ENCODE measurements at regions not wholly inside any gene's neighbourhood (a gene's known extent, or its start where the extent isn't known, plus 50 kb on each side); places are given as distances from the start of the nearest gene placed in this dataset.
"Not testable (repeated sequence)": the region's sequence is repeated elsewhere in the genome, so short reads cannot be mapped to it uniquely, and the experiment has no call there.

DNA sequence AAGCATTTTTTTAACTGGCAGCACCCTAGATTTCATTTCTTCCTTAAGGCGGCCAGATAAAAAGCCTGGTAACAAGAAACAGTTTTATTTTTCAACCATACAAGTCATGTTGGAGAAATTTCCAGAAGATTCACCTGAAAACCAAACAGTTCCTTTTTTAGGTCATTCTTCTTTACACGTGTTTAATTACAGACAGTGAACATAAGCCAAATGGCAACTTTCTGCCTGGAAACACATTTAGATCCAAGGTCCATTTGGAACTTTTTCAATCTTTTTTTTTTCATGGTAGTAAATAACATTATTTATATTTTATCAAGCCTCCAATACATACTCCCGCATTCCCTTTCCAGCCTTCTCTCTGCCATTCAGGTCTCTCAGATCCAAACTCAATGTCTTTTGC, 886.1 kb upstream of the MIR17HG start:
- Mint-ChIP-seq H3K4me3 (no peak overlapping the region), H3K27ac (no peak overlapping the region), H3K9me3 (no peaks in the 10 kb centered on the region), H3K36me3 (ENCODE audit: low read depth) (no peaks in the 10 kb centered on the region), H3K4me1 (no peaks in the 10 kb centered on the region), H3K27me3 (ENCODE audit: low read depth, poor library complexity) (no peaks in the 10 kb centered on the region)
- TF ChIP-seq, protein P1, sequence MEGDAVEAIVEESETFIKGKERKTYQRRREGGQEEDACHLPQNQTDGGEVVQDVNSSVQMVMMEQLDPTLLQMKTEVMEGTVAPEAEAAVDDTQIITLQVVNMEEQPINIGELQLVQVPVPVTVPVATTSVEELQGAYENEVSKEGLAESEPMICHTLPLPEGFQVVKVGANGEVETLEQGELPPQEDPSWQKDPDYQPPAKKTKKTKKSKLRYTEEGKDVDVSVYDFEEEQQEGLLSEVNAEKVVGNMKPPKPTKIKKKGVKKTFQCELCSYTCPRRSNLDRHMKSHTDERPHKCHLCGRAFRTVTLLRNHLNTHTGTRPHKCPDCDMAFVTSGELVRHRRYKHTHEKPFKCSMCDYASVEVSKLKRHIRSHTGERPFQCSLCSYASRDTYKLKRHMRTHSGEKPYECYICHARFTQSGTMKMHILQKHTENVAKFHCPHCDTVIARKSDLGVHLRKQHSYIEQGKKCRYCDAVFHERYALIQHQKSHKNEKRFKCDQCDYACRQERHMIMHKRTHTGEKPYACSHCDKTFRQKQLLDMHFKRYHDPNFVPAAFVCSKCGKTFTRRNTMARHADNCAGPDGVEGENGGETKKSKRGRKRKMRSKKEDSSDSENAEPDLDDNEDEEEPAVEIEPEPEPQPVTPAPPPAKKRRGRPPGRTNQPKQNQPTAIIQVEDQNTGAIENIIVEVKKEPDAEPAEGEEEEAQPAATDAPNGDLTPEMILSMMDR (IDR thresholded peaks at IDR 0.05), result no peak
- DNase-seq, result no peak

DNA sequence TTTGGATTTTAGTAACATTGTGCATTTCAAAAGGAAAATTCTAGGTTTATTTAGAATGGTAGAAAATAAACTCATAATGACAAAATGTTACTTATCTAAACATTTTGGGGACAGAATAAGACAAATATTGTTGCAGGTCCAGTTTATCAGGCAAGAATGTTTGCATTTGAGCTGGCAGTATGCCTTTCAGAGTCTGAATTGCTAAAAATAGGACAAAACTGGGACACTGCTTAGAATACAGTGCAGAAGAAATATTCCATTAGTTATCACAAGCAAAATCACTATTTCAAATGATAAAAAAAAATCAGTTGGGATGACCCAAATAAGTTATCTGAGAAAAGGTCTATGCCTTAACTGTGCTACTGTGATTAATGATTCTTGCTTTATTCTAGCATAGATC, 870.3 kb upstream of the MIR17HG start:
- no peaks in the 10 kb centered on the region for H3K4me1 Mint-ChIP-seq
- no peak overlapping the region for H3K27ac Mint-ChIP-seq
- peaks cover 3% of the 10 kb centered on the region for H3K9me3 Mint-ChIP-seq
- no peak for DNase-seq
- TF ChIP-seq, protein P1 (IDR thresholded peaks at IDR 0.05), result no peak
- no peak overlapping the region for H3K4me3 Mint-ChIP-seq
- H3K27me3 Mint-ChIP-seq (ENCODE audit: low read depth, poor library complexity), result peaks cover 5% of the 10 kb centered on the region
- no peaks in the 10 kb centered on the region for H3K36me3 Mint-ChIP-seq (ENCODE audit: low read depth)

DNA sequence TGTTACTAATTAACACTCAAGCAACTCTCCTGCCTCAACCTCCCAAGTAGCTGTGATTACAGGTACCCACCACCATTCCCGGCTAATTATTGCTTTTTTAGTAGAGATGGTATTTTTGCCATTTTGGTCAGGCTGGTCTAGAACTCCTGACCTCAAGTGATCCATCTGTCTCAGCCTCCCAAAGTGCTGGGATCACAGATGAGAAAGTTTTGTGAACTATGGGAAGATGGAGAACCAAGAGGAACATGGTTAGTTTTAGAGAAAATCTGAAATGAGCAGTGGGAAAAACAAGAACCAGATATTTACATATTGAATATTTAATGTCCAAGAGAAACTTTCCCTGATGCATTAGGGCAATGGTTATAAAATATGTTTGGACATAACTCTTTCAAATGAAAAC, 863.6 kb upstream of the MIR17HG start:
- TF ChIP-seq, protein P1 (IDR thresholded peaks at IDR 0.05), result no peak

DNA sequence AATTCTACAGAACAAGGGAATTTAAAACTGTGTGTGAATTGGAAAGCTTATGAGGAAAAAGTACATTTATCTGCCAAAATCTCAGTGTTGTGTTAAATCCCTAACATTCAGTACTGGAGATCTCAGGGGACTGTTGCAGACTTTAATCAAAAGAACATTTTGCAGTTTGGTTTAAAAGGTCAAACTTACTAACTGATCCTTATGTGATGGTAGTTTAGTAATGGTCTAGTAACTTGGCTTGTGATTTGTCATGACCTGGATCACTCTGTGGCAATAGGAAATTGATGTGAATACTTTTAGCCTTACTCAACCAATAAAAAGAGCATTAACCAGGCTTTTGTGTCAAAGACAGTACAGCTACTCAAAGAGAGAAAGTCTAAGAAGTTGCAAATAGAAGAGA, 862.1 kb upstream of the MIR17HG start:
- H3K36me3 Mint-ChIP-seq (ENCODE audit: low read depth), result no peaks in the 10 kb centered on the region
- TF ChIP-seq, protein P1 (IDR thresholded peaks at IDR 0.05), result no peak
- H3K27me3 Mint-ChIP-seq (ENCODE audit: low read depth, poor library complexity), result peaks cover 5% of the 10 kb centered on the region
- H3K9me3 Mint-ChIP-seq, result no peaks in the 10 kb centered on the region
- H3K4me1 Mint-ChIP-seq, result peaks cover 11% of the 10 kb centered on the region
- no peak for DNase-seq
- no peak overlapping the region for H3K27ac Mint-ChIP-seq
- no peak overlapping the region for H3K4me3 Mint-ChIP-seq

More for the DNA sequence above, 863.6 kb upstream of the MIR17HG start:
- no peaks in the 10 kb centered on the region for H3K9me3 Mint-ChIP-seq
- no peaks in the 10 kb centered on the region for H3K36me3 Mint-ChIP-seq (ENCODE audit: low read depth)
- H3K27ac Mint-ChIP-seq, result peak overlapping the region; percentile 78
- peaks cover 5% of the 10 kb centered on the region for H3K27me3 Mint-ChIP-seq (ENCODE audit: low read depth, poor library complexity)
- no peak overlapping the region for H3K4me3 Mint-ChIP-seq
- DNase-seq, result no peak
- peaks cover 11% of the 10 kb centered on the region for H3K4me1 Mint-ChIP-seq

DNA sequence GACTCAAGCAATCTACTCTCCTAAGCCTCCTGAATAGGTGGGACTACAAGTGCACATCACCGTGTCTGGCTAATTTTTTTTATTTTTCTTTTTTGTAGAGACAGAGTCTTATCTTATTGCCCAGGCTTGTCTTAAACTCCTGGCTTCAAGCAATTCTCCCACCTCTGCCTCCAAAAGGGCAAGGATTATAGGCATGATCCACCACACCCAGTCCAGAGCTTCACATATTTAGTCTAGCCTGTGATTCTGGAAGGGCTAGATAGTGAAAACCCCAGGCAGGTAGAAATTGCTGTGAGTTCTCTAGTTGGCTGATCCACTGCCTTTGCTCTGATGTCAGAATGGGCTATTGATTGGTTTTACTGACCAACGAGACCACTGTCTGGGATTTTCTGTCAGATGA, 854.6 kb upstream of the MIR17HG start:
- Mint-ChIP-seq H3K4me1 (no peaks in the 10 kb centered on the region), H3K9me3 (peaks cover 5% of the 10 kb centered on the region)

DNA sequence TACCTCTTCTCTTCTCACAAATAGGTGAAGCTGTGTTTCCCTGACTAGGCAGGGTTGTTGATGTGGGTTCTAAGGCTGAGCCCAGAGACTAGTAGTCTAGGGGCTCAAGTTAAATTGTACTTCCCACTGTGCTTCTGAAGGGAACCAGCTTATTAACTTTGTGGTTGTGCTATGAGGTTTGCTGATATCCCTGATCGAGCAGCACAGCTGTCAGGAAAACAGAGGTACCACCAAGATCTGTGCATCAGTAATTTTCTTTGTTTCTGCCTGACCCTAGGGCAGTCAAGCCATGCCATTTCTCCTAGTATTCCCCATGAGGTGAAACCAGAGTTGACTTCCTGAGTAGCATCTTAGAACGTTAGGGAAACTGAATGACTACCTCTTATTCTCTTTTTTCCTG, 853.8 kb upstream of the MIR17HG start:
- H3K4me1 Mint-ChIP-seq, result no peaks in the 10 kb centered on the region
- no peaks in the 10 kb centered on the region for H3K36me3 Mint-ChIP-seq (ENCODE audit: low read depth)
- peaks cover 5% of the 10 kb centered on the region for H3K9me3 Mint-ChIP-seq
- H3K27me3 Mint-ChIP-seq (ENCODE audit: low read depth, poor library complexity), result no peaks in the 10 kb centered on the region
- H3K27ac Mint-ChIP-seq, result no peak overlapping the region
- no peak overlapping the region for H3K4me3 Mint-ChIP-seq
- no peak for DNase-seq
- TF ChIP-seq, protein P1 (IDR thresholded peaks at IDR 0.05), result no peak

More for the DNA sequence above, 854.6 kb upstream of the MIR17HG start:
- no peaks in the 10 kb centered on the region for H3K27me3 Mint-ChIP-seq (ENCODE audit: low read depth, poor library complexity)
- H3K27ac Mint-ChIP-seq, result no peak overlapping the region
- H3K36me3 Mint-ChIP-seq (ENCODE audit: low read depth), result no peaks in the 10 kb centered on the region
- no peak overlapping the region for H3K4me3 Mint-ChIP-seq
- no peak for DNase-seq
- TF ChIP-seq, protein P1 (IDR thresholded peaks at IDR 0.05), result no peak

DNA sequence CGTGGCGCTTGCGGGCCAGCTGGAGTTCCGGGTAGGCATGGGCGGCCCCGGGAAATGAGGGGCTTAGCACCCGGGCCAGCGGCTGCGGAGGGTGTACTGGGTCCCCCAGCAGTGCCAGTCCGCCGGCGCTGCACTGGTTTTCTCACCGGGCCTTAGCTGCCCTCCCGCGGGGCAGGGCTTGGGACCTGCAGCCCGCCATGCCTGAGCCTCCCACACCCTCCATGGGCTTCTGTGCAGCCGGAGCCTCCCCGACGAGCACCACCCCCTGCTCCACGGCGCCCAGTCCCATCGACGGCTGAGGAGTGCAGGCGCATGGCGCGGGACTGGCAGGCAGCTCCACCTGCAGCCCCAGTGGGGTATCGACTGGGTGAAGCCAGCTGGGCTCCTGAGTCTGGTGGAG, 852.6 kb upstream of the MIR17HG start:
- H3K36me3 Mint-ChIP-seq (ENCODE audit: low read depth); DNase-seq; H3K9me3 Mint-ChIP-seq; H3K4me1 Mint-ChIP-seq; H3K4me3 Mint-ChIP-seq; H3K27me3 Mint-ChIP-seq (ENCODE audit: low read depth, poor library complexity); H3K27ac Mint-ChIP-seq: not testable (repeated sequence)
